ENCODE measurements at regions not wholly inside any gene's neighbourhood (a gene's known extent, or its start where the extent isn't known, plus 50 kb on each side); places are given as distances from the start of the nearest gene placed in this dataset.

GRCh38 chr4:112852601-112853000 is 196.9 kb upstream of the ANK2 start:
- DNase-seq: no peak

GRCh38 chr4:112853662-112854256 is 195.7 kb upstream of the ANK2 start:
- DNase-seq: no peak

- DNase-seq: no peak
These were observed 195.0 kb upstream of the ANK2 start for GRCh38 chr4:112854420-112854819.

- DNase-seq: no peak
These were observed 194.4 kb upstream of the ANK2 start for GRCh38 chr4:112855058-112855457.

GRCh38 chr4:112857461-112857860 is 192.0 kb upstream of the ANK2 start:
- DNase-seq: no peak

- no peak for DNase-seq
These were observed 190.7 kb upstream of the ANK2 start for GRCh38 chr4:112858751-112859150.

- DNase-seq: no peak
These were observed 189.8 kb upstream of the ANK2 start for GRCh38 chr4:112859456-112860184.

GRCh38 chr4:112860830-112861690 is 188.4 kb upstream of the ANK2 start:
- DNase-seq: no peak

- DNase-seq: no peak
These were observed 187.5 kb upstream of the ANK2 start for GRCh38 chr4:112861691-112862674.

GRCh38 chr4:112865443-112865842 is 184.0 kb upstream of the ANK2 start:
- no peak for DNase-seq

- DNase-seq: no peak
These were observed 173.1 kb upstream of the ANK2 start for GRCh38 chr4:112876316-112876715.

GRCh38 chr4:112881842-112882241 is 167.6 kb upstream of the ANK2 start:
- peak; percentile 29 for DNase-seq

- DNase-seq: peak; percentile 26
These were observed 167.2 kb upstream of the ANK2 start for GRCh38 chr4:112882286-112882685.

- no peak for DNase-seq
These were observed 165.0 kb upstream of the ANK2 start for GRCh38 chr4:112884406-112884805.

- DNase-seq: no peak
These were observed 163.6 kb upstream of the ANK2 start for GRCh38 chr4:112885897-112886296.

GRCh38 chr4:112888622-112889021 is 160.8 kb upstream of the ANK2 start:
- DNase-seq: no peak

GRCh38 chr4:112889199-112889598 is 160.3 kb upstream of the ANK2 start:
- no peak for DNase-seq

GRCh38 chr4:112889619-112890527 is 159.6 kb upstream of the ANK2 start:
- peak; percentile 43 for DNase-seq

GRCh38 chr4:112894480-112894879 is 155.0 kb upstream of the ANK2 start:
- no peak for DNase-seq

- DNase-seq: peak; percentile 7
These were observed 154.5 kb upstream of the ANK2 start for GRCh38 chr4:112894951-112895350.

- DNase-seq: no peak
These were observed 153.4 kb upstream of the ANK2 start for GRCh38 chr4:112895811-112896608.

Measured in NCI-H2171 (cell line).